ENCODE measurements at regions not wholly inside any gene's neighbourhood (a gene's known extent, or its start where the extent isn't known, plus 50 kb on each side); places are given as distances from the start of the nearest gene placed in this dataset.

DNA sequence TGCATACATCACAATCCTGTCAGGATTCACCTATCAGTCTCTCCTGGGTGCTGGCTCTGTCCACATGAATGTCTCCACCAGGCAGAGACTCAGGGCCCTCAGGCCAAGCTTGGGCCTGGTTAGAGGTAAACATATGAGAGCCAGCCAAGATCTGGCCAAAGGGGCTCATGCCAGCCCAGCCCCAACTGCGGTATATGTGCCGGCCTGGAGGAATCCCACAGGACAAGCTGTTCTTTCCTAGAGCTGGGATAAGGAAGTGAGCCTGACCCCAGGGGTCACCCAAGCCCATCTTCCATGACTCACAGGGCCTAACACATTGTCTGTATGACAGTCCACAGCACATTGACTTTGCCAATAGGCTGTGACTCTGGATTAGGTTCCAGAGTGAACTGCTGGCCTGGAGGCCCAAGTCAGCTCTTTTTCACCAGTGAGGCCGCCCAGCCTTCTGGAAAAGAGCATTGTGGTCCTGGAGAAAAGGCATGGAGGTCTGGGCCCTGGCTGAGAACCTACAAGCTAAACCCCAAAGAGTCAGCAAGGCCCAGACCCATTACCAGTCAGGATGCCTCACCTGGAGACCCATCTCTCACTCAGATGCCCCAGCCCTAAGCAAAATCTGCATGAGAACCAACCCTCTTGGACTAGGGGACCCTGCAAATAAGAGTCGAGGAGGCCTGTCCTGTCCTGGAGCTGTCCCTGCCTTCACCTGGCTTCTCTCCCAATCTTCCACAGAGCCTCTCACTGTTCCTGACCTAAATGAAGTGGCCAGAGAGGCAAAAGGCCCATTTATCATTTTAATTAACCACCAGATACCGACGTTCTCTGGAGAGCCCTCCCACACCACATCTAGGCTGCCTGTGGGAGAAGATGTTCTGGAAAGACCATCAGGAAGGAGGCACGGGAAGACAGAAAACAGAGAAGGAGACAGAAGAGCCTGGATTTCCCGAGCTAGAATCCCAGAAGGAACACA lies 120.9 kb upstream of the PKDCC start:
- TF ChIP-seq CTCF (conservative IDR thresholded peaks at IDR 0.05) = no peak
- TF ChIP-seq EZH2 (IDR thresholded peaks at IDR 0.05; ENCODE audit: low read depth) = no peak

Data from PC-9 (cell line).